Skeletal muscle satellite cell (primary cell): ENCODE measurements at regions not wholly inside any gene's neighbourhood (a gene's known extent, or its start where the extent isn't known, plus 50 kb on each side); places are given as distances from the start of the nearest gene placed in this dataset.

Experiments used
- H3K27me3 ChIP-seq: 2 replicates; pipeline ENCODE4 v1.7.0; 2013; ENCODE audit warnings: low read length; ENCODE audit not compliant: control insufficient read depth, insufficient read depth
- H3K36me3 ChIP-seq: 2 replicates; pipeline ENCODE4 v1.7.0; 2013; ENCODE audit warnings: mild to moderate bottlenecking, control low read depth, low read length; ENCODE audit not compliant: insufficient read depth
- H3K4me1 ChIP-seq: 2 replicates; pipeline ENCODE4 v1.7.0; 2013; ENCODE audit warnings: low read length; ENCODE audit not compliant: control insufficient read depth, insufficient read depth
- H3K4me2 ChIP-seq: 2 replicates; pipeline ENCODE4 v1.7.0; 2013; ENCODE audit warnings: mild to moderate bottlenecking, low read length
- H3K4me3 ChIP-seq: 2 replicates; pipeline ENCODE4 v1.7.0; 2013; ENCODE audit warnings: low read length
- H3K9ac ChIP-seq: 2 replicates; pipeline ENCODE4 v1.7.0; 2013; ENCODE audit warnings: mild to moderate bottlenecking, low read depth, low read length, moderate library complexity
- H3K9me3 ChIP-seq: replicated peaks from 2 replicates; pipeline ENCODE4 v1.7.0; 2013; ENCODE audit warnings: mild to moderate bottlenecking, control low read depth, low read length

- H3K27me3 ChIP-seq = peaks cover 22% of the 10 kb centered on the region
- no peaks in the 10 kb centered on the region for H3K9me3 ChIP-seq
- no peak overlapping the region for H3K9ac ChIP-seq
- no peaks in the 10 kb centered on the region for H3K36me3 ChIP-seq
- no peak overlapping the region for H3K4me3 ChIP-seq
- peak overlapping the region; percentile 16 for H3K4me2 ChIP-seq
- H3K4me1 ChIP-seq = peaks cover 8% of the 10 kb centered on the region
Measured at GRCh38 chr6:168951217-168951616, 302.4 kb downstream of the THBS2 start.

- no peak overlapping the region for H3K9ac ChIP-seq
Measured at GRCh38 chr6:168950858-168951214, 302.8 kb downstream of the THBS2 start.

GRCh38 chr6:168949981-168950857 is 303.4 kb downstream of the THBS2 start:
- peak overlapping the region; percentile 16 for H3K4me2 ChIP-seq
- H3K4me3 ChIP-seq = no peak overlapping the region
- no peak overlapping the region for H3K9ac ChIP-seq
- no peaks in the 10 kb centered on the region for H3K9me3 ChIP-seq
- H3K36me3 ChIP-seq = no peaks in the 10 kb centered on the region
- H3K4me1 ChIP-seq = peaks cover 8% of the 10 kb centered on the region
- peaks cover 23% of the 10 kb centered on the region for H3K27me3 ChIP-seq

More at GRCh38 chr6:168950858-168951214, 302.8 kb downstream of the THBS2 start:
- H3K4me2 ChIP-seq = peak overlapping the region; percentile 16
- H3K4me3 ChIP-seq = no peak overlapping the region
- H3K36me3 ChIP-seq = no peaks in the 10 kb centered on the region
- H3K9me3 ChIP-seq = no peaks in the 10 kb centered on the region
- H3K27me3 ChIP-seq = peaks cover 23% of the 10 kb centered on the region
- H3K4me1 ChIP-seq = peaks cover 8% of the 10 kb centered on the region

- peaks cover 23% of the 10 kb centered on the region for H3K27me3 ChIP-seq
Measured at GRCh38 chr6:168948990-168949531, 304.6 kb downstream of the THBS2 start.

GRCh38 chr6:168948002-168948401 is 305.6 kb downstream of the THBS2 start:
- Histone ChIP-seq H3K4me2 (no peak overlapping the region), H3K27me3 (peaks cover 23% of the 10 kb centered on the region), H3K9me3 (no peaks in the 10 kb centered on the region), H3K9ac (no peak overlapping the region), H3K4me3 (no peak overlapping the region), H3K4me1 (peaks cover 8% of the 10 kb centered on the region), H3K36me3 (no peaks in the 10 kb centered on the region)

More at GRCh38 chr6:168948990-168949531, 304.6 kb downstream of the THBS2 start:
- no peak overlapping the region for H3K4me2 ChIP-seq
- H3K4me1 ChIP-seq = peaks cover 8% of the 10 kb centered on the region
- no peak overlapping the region for H3K4me3 ChIP-seq
- H3K9me3 ChIP-seq = no peaks in the 10 kb centered on the region
- H3K36me3 ChIP-seq = no peaks in the 10 kb centered on the region
- no peak overlapping the region for H3K9ac ChIP-seq

GRCh38 chr6:168943231-168943905 is 310.3 kb downstream of the THBS2 start:
- no peaks in the 10 kb centered on the region for H3K9me3 ChIP-seq
- H3K9ac ChIP-seq = no peak overlapping the region
- H3K4me1 ChIP-seq = peaks cover 20% of the 10 kb centered on the region

GRCh38 chr6:168942646-168943045 is 311.0 kb downstream of the THBS2 start:
- peaks cover 23% of the 10 kb centered on the region for H3K4me1 ChIP-seq
- H3K9me3 ChIP-seq = no peaks in the 10 kb centered on the region
- H3K36me3 ChIP-seq = no peaks in the 10 kb centered on the region
- H3K4me3 ChIP-seq = no peak overlapping the region
- peaks cover 20% of the 10 kb centered on the region for H3K27me3 ChIP-seq
- H3K9ac ChIP-seq = no peak overlapping the region
- no peak overlapping the region for H3K4me2 ChIP-seq

More at GRCh38 chr6:168943231-168943905, 310.3 kb downstream of the THBS2 start:
- H3K27me3 ChIP-seq = peaks cover 23% of the 10 kb centered on the region
- H3K36me3 ChIP-seq = no peaks in the 10 kb centered on the region
- no peak overlapping the region for H3K4me2 ChIP-seq
- H3K4me3 ChIP-seq = no peak overlapping the region

GRCh38 chr6:168941036-168941435 is 312.6 kb downstream of the THBS2 start:
- Histone ChIP-seq H3K9ac (no peak overlapping the region), H3K9me3 (no peaks in the 10 kb centered on the region), H3K4me2 (no peak overlapping the region), H3K36me3 (no peaks in the 10 kb centered on the region), H3K27me3 (peaks cover 17% of the 10 kb centered on the region), H3K4me1 (peaks cover 27% of the 10 kb centered on the region), H3K4me3 (no peak overlapping the region)

GRCh38 chr6:168939796-168940195 is 313.9 kb downstream of the THBS2 start:
- Histone ChIP-seq H3K4me2 (peak overlapping the region; percentile 0), H3K4me3 (no peak overlapping the region), H3K9me3 (no peaks in the 10 kb centered on the region), H3K27me3 (peaks cover 17% of the 10 kb centered on the region), H3K4me1 (peaks cover 27% of the 10 kb centered on the region), H3K36me3 (no peaks in the 10 kb centered on the region), H3K9ac (no peak overlapping the region)

- no peak overlapping the region for H3K9ac ChIP-seq
- no peak overlapping the region for H3K4me3 ChIP-seq
Measured at GRCh38 chr6:168939041-168939440, 314.6 kb downstream of the THBS2 start.

GRCh38 chr6:168938546-168938945 is 315.1 kb downstream of the THBS2 start:
- peaks cover 17% of the 10 kb centered on the region for H3K27me3 ChIP-seq
- H3K9ac ChIP-seq = no peak overlapping the region
- H3K4me1 ChIP-seq = peaks cover 27% of the 10 kb centered on the region
- H3K4me3 ChIP-seq = no peak overlapping the region
- no peaks in the 10 kb centered on the region for H3K9me3 ChIP-seq
- no peaks in the 10 kb centered on the region for H3K36me3 ChIP-seq
- H3K4me2 ChIP-seq = no peak overlapping the region

More at GRCh38 chr6:168939041-168939440, 314.6 kb downstream of the THBS2 start:
- Histone ChIP-seq H3K4me1 (peaks cover 27% of the 10 kb centered on the region), H3K36me3 (no peaks in the 10 kb centered on the region), H3K27me3 (peaks cover 17% of the 10 kb centered on the region), H3K4me2 (no peak overlapping the region), H3K9me3 (no peaks in the 10 kb centered on the region)
